ENCODE measurements at regions not wholly inside any gene's neighbourhood (a gene's known extent, or its start where the extent isn't known, plus 50 kb on each side); places are given as distances from the start of the nearest gene placed in this dataset.

GRCh38 chr7:68507668-68508067, 1090.6 kb upstream of the AUTS2 start:
- TF ChIP-seq, protein P1, sequence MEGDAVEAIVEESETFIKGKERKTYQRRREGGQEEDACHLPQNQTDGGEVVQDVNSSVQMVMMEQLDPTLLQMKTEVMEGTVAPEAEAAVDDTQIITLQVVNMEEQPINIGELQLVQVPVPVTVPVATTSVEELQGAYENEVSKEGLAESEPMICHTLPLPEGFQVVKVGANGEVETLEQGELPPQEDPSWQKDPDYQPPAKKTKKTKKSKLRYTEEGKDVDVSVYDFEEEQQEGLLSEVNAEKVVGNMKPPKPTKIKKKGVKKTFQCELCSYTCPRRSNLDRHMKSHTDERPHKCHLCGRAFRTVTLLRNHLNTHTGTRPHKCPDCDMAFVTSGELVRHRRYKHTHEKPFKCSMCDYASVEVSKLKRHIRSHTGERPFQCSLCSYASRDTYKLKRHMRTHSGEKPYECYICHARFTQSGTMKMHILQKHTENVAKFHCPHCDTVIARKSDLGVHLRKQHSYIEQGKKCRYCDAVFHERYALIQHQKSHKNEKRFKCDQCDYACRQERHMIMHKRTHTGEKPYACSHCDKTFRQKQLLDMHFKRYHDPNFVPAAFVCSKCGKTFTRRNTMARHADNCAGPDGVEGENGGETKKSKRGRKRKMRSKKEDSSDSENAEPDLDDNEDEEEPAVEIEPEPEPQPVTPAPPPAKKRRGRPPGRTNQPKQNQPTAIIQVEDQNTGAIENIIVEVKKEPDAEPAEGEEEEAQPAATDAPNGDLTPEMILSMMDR (conservative IDR thresholded peaks at IDR 0.05) = no peak
- Mint-ChIP-seq H3K4me1 (ENCODE audit: unreplicated experiment) (peaks cover 12% of the 10 kb centered on the region), H3K9me3 (no peaks in the 10 kb centered on the region), H3K36me3 (no peaks in the 10 kb centered on the region), H3K27me3 (peaks cover 4% of the 10 kb centered on the region), H3K4me3 (no peak overlapping the region), H3K27ac (no peak overlapping the region)
- DNase-seq (ENCODE audit: extremely low spot score, unreplicated experiment) = no peak

DNA sequence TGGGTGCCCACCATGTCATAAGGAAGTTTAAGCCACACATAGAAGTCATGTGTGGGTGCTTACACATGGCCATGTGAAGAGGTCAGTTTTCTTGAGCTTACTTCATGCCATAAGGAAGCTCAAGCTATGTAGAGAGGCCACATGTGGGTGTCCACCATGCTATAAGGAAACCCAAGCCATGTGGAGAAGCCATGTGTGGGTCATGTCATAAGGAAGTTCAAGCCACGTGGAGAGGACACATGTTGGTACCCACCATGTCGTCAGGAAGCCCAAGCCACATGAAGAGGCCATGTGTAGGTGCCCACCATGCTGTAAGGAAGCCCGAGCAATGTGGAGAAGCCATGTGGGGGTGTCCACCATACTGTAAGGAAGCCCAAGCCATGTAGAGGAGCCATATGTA, 1089.2 kb upstream of the AUTS2 start:
- H3K4me3 Mint-ChIP-seq = no peak overlapping the region
- H3K27me3 Mint-ChIP-seq = peaks cover 4% of the 10 kb centered on the region
- no peak overlapping the region for H3K27ac Mint-ChIP-seq
- peaks cover 12% of the 10 kb centered on the region for H3K4me1 Mint-ChIP-seq (ENCODE audit: unreplicated experiment)
- no peaks in the 10 kb centered on the region for H3K36me3 Mint-ChIP-seq
- TF ChIP-seq, protein P1 (conservative IDR thresholded peaks at IDR 0.05) = no peak
- no peaks in the 10 kb centered on the region for H3K9me3 Mint-ChIP-seq
- DNase-seq (ENCODE audit: extremely low spot score, unreplicated experiment) = no peak

GRCh38 chr7:68509603-68510002, 1088.7 kb upstream of the AUTS2 start:
- H3K4me1 Mint-ChIP-seq (ENCODE audit: unreplicated experiment) = peaks cover 10% of the 10 kb centered on the region
- H3K27me3 Mint-ChIP-seq = peaks cover 4% of the 10 kb centered on the region
- H3K36me3 Mint-ChIP-seq = no peaks in the 10 kb centered on the region
- no peaks in the 10 kb centered on the region for H3K9me3 Mint-ChIP-seq
- no peak for DNase-seq (ENCODE audit: extremely low spot score, unreplicated experiment)
- no peak overlapping the region for H3K4me3 Mint-ChIP-seq
- TF ChIP-seq, protein P1 (conservative IDR thresholded peaks at IDR 0.05) = no peak
- no peak overlapping the region for H3K27ac Mint-ChIP-seq

GRCh38 chr7:68511281-68511680, 1087.0 kb upstream of the AUTS2 start:
- Mint-ChIP-seq H3K4me1 (ENCODE audit: unreplicated experiment) (peaks cover 7% of the 10 kb centered on the region), H3K36me3 (no peaks in the 10 kb centered on the region), H3K27me3 (peaks cover 4% of the 10 kb centered on the region), H3K4me3 (no peak overlapping the region), H3K9me3 (no peaks in the 10 kb centered on the region), H3K27ac (no peak overlapping the region)
- no peak for DNase-seq (ENCODE audit: extremely low spot score, unreplicated experiment)
- TF ChIP-seq, protein P1 (conservative IDR thresholded peaks at IDR 0.05) = no peak

DNA sequence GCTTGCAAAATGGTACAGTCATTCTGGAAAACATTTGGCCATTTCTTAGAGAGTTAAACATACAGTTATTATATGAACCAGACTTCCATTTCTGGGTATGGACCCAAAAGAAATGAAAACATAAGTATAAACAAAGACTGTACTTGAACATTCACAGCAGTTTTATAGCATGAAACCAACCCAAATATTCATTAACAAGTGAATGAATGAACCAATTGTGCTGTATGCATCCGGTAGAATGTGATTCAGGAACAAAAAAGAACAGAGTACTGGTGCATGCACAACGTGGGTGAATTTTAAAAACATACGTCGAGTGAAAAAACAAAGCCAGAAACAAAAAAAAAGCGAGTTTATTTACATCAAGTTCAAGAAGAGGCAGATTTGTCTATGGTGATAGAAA, 1085.8 kb upstream of the AUTS2 start:
- Mint-ChIP-seq H3K36me3 (no peaks in the 10 kb centered on the region), H3K4me3 (no peak overlapping the region), H3K9me3 (no peaks in the 10 kb centered on the region), H3K27me3 (no peaks in the 10 kb centered on the region), H3K27ac (no peak overlapping the region), H3K4me1 (ENCODE audit: unreplicated experiment) (peaks cover 7% of the 10 kb centered on the region)
- TF ChIP-seq, protein P1 (conservative IDR thresholded peaks at IDR 0.05) = no peak
- no peak for DNase-seq (ENCODE audit: extremely low spot score, unreplicated experiment)

DNA sequence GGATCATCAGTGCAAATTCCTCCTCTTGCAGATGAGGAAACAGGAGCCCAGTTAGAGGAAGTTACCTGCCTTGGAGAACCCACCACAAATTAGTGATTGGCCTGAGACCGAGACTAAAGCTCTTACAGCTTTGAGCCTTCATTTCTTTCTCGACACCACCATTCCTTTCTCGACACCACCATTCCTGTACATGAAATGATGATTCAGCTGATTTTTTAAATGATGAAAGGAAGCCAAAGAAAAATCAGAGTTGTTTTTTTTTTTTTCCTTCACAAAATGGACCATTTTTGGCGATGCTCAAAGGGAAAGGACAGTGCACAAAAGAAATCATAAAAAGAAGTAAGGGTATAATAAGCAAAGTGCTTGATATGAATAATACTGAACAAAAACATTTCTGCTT, 1080.2 kb upstream of the AUTS2 start:
- Mint-ChIP-seq H3K4me3 (no peak overlapping the region), H3K27ac (no peak overlapping the region), H3K4me1 (ENCODE audit: unreplicated experiment) (no peaks in the 10 kb centered on the region), H3K27me3 (peaks cover 2% of the 10 kb centered on the region), H3K9me3 (no peaks in the 10 kb centered on the region), H3K36me3 (no peaks in the 10 kb centered on the region)
- DNase-seq (ENCODE audit: extremely low spot score, unreplicated experiment) = no peak
- TF ChIP-seq, protein P1 (conservative IDR thresholded peaks at IDR 0.05) = no peak

Data from type B pancreatic cell (in vitro differentiated cells).